Astrocyte of the spinal cord (primary cell): ENCODE measurements at regions not wholly inside any gene's neighbourhood (a gene's known extent, or its start where the extent isn't known, plus 50 kb on each side); places are given as distances from the start of the nearest gene placed in this dataset.

Experiments used
- DNase-seq: peaks from one replicate; pipeline ENCODE4 v3.0.0; 2011; ENCODE audit warnings: low read depth, low spot score
- H3K4me3 ChIP-seq: 2 replicates; pipeline ENCODE4 v1.5.1; 2011; ENCODE audit warnings: low read depth, mild to moderate bottlenecking, low read length, moderate library complexity
- in situ Hi-C: cut with HindIII; loops from 2 replicates; pipeline ENCODE4 v1.10.0; 2017; ENCODE audit warnings: low sequenced_read_pairs
- TF ChIP-seq, protein P1 (sequence below): IDR thresholded peaks from 2 replicates; pipeline ENCODE4 v1.5.1; 2012; ENCODE audit warnings: low read depth, mild to moderate bottlenecking, low read length, inconsistent platforms

DNA sequence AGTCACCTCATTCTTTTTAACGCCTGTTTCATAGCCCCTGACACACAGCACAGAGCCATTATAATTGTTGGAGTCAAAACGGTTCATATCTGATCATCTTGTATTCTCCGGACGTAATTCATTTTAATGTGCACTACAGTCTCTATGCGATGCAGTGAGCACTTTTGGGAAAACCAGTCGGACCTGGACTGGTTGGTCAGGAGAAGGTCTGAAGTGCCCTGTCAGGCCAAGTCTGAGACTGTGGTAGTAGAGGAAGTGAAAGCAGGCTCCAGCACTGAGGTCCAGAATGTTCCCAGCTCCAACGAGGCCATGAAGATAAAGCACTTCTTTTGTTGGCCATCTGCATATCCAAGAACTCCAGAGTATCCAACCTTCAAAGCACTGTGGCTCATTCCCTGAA is 117.1 kb upstream of the NCOR2 start:
- no peak for DNase-seq
- peak overlapping the region; percentile 10 for H3K4me3 ChIP-seq
- TF ChIP-seq, protein P1, sequence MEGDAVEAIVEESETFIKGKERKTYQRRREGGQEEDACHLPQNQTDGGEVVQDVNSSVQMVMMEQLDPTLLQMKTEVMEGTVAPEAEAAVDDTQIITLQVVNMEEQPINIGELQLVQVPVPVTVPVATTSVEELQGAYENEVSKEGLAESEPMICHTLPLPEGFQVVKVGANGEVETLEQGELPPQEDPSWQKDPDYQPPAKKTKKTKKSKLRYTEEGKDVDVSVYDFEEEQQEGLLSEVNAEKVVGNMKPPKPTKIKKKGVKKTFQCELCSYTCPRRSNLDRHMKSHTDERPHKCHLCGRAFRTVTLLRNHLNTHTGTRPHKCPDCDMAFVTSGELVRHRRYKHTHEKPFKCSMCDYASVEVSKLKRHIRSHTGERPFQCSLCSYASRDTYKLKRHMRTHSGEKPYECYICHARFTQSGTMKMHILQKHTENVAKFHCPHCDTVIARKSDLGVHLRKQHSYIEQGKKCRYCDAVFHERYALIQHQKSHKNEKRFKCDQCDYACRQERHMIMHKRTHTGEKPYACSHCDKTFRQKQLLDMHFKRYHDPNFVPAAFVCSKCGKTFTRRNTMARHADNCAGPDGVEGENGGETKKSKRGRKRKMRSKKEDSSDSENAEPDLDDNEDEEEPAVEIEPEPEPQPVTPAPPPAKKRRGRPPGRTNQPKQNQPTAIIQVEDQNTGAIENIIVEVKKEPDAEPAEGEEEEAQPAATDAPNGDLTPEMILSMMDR, result no peak
- in situ Hi-C loops, result no loop called here

DNA sequence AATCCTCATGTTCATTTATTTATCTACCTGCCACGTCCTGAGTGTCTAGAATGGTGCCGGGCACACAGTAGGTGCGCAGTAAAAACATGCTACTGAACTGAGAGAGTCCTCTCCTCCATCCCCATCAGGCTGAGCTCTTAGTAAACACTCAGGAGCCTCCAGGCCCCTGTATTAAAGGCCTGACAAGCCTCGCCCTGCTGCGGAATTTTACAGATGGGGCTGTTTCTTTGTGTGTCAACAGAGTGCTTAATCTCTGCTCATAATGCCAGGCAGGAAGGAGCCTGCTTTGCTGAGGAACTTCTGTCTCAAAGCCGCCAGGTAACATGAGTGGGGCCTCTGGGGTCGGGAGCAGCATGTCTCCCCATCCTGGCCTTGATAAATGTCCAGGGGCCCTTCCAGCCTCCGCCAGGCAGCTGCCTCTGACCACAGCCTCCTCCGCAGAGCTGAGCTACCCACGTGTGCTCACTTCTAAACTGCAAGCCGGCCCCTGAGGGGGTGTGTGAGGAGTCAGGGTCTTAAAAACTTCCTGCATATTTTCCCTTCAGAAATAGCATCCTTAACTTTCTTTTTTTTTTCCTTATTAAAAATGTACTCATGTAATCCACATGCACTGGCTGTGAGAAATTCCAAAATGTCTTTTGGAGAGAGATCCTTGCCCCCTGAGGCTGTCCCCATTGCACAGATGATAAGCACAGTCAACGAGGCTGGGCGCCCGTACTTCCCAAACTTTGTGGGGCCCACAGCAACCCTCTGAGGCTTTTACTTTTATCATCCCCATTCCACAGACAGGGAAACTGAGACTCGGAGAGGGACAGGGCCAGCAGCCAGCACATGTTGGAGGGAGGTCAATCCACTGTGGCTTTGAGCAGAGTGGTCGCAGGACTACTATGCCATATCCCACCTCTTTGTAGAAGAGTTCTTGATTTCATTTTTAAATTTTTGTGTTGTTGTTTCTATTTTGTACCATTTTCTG is 116.0 kb upstream of the NCOR2 start:
- in situ Hi-C loops, result no loop called here
- DNase-seq, result no peak
- H3K4me3 ChIP-seq, result no peak overlapping the region
- TF ChIP-seq, protein P1, result no peak

DNA sequence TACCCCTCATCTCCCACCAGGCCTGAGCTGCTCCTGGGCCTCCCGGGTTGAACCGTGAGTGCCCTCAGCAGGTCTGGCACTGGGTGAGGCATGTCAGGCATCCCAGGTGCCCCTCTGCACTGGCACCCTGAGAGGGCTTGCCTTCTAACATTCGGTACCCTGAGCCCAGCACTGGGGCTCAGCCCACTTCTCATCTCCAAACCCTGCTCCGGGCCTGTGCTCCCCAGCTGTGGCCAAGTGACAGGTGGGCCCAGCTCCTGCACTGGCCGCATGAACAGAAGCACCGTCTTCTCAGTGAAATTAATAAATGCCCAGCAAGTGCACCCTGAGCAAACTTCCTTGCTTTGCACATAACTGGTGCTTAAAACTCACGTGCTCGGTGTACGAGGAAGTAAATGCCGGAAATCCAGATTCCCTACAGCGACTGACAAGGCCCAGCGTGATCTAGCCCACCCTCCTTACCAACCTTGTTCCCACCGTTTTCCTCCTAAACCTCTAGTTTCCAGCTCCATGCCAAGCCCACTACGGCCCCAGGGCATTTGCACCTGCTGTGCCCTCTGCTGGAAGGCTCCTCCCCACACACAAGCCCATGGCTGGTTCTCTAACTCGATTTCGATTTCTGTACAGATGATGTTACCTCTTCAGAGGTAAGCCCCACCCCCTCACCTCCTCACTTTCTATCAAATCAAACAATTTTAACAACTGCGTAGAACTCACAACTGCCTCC is 115.2 kb upstream of the NCOR2 start:
- H3K4me3 ChIP-seq, result no peak overlapping the region
- TF ChIP-seq, protein P1, result no peak
- in situ Hi-C loops, result no loop called here
- no peak for DNase-seq

DNA sequence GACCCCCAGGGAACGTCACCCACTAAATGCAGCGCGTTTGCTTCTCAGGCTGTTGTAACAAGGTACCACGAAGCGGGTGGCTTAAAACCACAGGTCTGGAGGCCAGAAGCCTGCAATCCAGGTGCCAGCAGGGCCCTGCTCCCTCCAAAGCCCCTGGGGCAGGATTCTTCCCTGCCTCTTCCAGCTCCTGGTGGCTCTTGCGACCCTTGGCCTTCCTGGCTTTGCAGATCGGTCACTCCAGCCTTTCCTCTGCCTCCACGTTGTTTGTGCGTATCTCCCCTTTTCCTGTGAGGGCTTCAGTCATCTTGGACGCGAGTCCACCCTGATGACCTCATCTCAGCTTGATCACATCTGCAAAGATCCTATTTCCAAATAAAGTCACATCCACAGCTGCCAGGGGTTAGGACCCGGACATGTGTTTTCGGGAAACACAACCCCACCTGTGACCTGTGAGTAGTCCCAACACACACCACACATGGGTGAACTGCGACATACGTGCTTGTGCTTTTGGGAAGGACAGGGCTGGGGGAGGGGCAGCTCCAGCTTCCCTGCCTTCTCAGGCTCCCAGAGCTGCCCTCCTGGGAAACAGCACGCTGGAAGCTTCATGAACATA is 114.5 kb upstream of the NCOR2 start:
- TF ChIP-seq, protein P1, result no peak
- no peak overlapping the region for H3K4me3 ChIP-seq
- DNase-seq, result peak; percentile 64
- in situ Hi-C loops, result no loop called here

DNA sequence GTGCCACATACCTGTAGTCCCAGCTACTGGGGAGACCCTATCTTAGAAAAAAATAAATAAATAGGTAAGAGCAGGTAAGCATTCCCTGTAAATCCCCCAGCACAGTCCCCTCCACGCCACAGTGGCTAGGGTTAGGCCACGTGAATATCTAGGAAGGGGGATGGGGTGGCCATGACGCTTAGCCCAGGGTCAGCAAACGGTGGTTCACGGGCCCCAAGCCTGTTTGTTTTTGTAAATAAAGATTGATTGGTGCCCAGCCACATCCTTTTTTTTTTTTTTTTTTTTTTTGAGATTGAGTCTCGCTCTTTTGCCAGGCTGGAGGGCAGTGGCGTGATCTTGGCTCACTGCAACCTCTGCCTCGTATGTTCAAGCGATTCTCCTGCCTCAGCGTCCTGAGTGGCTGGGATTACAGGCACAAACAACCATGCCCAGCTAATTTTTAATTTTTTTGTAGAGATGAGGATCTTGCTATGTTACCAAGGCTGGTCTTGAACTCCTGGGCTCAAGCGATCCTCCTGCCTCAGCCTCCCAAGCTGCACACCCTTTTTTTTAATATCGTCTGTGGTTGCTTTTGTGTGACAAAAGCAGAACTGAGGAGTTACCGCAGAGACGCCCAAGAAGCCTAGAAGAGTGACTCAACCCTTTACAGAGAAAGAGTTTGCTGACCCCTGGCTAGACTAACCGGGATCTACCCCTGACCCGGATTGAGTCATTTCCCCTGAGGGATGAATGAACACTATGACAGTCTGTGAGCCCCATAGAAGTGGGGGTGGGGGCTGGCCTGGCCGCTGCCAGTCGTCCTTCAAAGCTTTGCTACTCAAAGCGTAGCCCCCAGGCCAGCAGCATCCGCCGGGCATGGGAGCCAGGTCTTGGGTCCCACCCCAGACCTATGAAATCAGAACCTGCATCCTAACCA is 113.7 kb upstream of the NCOR2 start:
- no peak overlapping the region for H3K4me3 ChIP-seq
- in situ Hi-C loops, result no loop called here
- TF ChIP-seq, protein P1, result peak; percentile 19
- DNase-seq, result peak; percentile 75
